ENCODE measurements at regions not wholly inside any gene's neighbourhood (a gene's known extent, or its start where the extent isn't known, plus 50 kb on each side); places are given as distances from the start of the nearest gene placed in this dataset.

GRCh38 chr17:79470754-79471153 is 140.1 kb downstream of the RBFOX3 start:
- no peak for TF ChIP-seq POLR2A (IDR thresholded peaks at IDR 0.05; ENCODE audit: extremely low read depth, insufficient read length)
- TF ChIP-seq, protein P1, sequence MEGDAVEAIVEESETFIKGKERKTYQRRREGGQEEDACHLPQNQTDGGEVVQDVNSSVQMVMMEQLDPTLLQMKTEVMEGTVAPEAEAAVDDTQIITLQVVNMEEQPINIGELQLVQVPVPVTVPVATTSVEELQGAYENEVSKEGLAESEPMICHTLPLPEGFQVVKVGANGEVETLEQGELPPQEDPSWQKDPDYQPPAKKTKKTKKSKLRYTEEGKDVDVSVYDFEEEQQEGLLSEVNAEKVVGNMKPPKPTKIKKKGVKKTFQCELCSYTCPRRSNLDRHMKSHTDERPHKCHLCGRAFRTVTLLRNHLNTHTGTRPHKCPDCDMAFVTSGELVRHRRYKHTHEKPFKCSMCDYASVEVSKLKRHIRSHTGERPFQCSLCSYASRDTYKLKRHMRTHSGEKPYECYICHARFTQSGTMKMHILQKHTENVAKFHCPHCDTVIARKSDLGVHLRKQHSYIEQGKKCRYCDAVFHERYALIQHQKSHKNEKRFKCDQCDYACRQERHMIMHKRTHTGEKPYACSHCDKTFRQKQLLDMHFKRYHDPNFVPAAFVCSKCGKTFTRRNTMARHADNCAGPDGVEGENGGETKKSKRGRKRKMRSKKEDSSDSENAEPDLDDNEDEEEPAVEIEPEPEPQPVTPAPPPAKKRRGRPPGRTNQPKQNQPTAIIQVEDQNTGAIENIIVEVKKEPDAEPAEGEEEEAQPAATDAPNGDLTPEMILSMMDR (IDR thresholded peaks at IDR 0.05; ENCODE audit: low read depth, low read length): no peak
